GM04504 (cell line): ENCODE measurements at regions not wholly inside any gene's neighbourhood (a gene's known extent, or its start where the extent isn't known, plus 50 kb on each side); places are given as distances from the start of the nearest gene placed in this dataset.

Experiments used
- DNase-seq: peaks from one replicate; pipeline ENCODE4 v3.0.0-alpha.2; 2012; ENCODE audit warnings: low read depth

DNA sequence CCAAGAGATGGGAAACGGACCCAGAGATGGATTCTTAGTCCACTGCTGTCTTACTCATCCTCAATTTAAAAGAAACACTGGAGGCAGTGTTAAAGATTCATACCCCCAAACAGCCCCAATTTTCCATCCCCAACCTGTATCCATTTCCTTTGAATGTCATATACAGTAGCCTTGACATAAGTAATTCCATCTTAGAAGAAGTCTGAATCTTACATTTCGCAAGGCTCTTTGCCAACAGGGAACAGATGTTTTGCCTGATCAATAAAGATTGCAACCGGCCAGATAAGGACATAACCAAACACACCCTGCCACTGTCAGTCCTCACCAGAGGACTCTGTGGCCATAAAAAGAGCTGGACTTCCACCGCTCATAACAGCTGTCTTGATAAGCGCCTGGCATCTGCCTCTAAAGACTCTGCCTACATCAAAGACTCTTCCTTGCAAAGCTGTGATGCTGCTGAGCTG is 59.0 kb upstream of the MED9 start:
- DNase-seq = no peak

DNA sequence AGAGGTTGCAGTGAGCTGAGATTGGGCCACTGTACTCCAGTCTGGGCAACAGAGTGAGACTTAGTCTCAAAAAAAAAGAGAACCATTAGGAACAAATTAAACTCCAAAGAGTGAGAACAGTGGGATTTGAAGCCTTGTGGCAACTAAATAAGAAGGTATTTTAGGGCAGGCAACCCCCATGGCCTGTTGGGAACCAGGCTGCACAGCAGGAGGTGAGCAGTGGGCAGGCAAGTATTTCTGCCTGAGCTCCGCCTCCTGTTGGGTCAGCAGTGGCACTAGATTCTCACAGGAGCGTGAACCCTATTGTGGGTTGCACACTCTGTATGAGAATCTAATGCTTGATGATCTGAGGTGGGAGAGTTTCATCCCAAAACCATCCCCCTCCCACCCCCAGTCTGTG is 57.6 kb upstream of the MED9 start:
- DNase-seq = no peak

DNA sequence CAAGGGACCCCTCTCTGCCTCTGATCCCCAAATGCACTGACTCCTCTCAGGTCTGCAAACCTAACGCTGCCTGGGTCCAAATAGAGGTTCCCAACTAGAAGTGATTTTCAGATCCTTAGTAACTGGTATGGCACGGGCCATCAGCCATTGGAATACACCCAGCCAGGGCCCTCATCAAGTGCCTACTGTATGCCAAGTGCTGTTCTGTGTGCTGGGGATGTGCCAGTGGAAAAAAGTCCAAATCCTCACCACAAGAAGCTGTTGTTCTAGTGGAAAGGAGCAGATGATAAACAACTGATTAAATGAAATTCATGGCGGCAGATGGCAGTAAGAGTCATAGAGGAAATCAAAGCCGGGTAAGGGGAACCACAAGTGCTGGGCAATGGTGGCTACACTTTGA is 57.2 kb upstream of the MED9 start:
- DNase-seq = no peak

DNA sequence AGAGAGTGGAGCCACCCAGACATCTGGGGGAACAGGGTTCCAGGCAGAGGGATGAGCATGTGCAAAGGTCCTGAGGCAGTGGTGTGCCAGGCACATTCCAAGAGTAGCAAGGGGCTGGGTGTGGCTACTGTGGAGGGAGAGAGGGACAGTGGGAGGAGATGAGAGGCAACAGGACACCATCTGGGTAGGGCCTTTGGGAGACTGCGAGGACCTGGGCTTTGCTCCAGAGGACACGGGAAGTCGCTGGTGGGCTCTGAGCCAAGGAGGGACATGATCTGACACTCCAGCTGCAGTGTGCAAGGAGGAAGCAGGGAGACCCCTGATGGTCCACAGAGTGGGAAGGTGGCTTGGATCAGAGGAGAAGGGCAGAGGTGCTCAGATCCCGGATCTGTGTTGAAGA is 56.7 kb upstream of the MED9 start:
- DNase-seq = no peak

DNA sequence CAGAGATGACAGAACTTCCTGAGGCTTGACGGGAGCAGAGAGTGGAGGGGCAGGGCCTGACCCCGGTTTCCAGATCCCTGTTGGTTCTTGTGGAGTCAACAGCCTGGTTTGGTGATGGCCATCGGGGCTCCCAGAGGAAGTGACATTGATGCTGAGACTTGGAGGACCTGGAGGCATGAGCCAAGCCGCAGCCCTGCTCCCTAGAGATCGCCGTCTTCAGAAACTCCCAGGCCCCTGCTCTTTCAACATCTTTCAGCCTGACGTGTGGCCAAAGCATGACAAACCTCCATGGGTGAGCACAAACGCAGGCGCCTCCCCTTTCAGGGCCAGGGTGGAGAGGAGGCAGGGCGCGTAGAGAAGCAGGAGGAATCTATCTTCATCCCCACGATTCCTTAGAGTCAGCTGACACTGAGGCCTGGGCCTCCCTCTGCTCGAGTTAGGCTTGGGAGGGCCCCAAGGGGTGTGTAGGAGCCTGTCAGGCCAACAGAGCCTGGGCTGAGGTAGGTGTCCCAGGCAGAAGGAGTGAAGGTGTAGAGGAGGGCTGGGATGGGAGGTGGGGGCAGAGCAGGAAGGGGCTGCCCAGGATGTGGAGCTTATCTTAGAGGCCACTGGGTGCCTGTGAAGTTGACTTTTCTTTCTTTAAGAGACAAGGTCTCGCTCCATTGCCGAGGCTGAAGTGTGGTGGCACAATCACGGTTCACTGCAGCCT is 56.1 kb upstream of the MED9 start:
- DNase-seq = peak; percentile 83

DNA sequence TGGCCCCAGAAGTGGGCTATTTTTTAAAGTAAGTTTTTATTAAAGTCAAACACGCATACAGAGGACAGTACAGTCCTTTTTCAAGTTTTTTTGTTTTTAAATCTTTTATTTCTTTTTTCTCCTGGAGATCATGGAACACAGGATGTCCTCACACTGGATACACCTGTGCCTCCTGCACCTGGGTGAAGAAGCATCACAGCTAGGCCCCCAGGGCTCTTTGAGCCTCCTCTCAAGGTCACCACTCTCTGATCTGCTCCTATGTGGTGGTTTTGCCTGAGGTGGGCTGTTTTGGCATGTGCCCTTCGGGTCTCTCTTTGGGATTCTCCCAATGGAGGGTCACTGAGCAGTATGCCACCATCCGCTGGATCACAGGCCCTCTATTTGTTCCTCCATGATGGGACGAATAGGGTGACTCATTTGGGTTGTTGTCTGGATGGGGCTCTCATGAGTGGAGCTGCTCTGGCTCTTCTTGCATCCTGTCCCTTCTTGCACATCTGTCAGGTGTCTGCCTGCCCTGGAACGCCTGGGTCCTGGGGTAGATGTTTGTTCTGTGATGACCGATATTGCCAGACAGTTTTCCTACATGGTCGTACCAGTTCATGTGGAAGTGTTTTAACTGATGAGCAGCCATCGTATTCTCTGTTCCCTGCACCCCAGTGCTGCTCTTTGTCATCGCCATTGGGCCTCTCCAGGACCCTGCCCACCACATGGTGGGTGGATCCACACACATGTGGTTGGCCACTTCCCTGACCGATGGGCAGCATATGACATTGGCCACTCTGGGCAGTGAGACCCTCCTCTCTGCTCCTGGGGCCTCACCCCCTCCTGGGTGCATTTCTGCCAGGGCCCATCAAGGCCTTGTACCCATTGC is 55.2 kb upstream of the MED9 start:
- DNase-seq = no peak

DNA sequence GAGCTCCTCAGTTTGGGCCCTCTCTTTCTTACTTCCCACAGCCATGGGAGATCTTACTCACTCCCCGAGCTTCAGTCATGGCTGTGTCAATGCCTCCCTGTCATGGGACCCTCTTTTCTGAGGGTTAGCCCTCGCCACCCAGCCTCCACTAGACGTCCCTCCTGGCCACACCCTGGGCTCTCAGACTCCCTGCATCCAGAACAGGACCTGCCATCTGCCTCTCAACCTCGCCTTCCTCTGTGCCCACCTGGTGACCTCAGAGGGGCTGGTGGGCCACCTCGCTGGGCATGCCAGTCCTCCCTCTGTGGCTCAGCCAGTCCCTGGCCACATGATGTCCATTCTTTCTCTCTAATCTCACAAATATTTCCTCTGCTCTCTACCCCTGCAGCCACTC is 54.6 kb upstream of the MED9 start:
- no peak for DNase-seq

DNA sequence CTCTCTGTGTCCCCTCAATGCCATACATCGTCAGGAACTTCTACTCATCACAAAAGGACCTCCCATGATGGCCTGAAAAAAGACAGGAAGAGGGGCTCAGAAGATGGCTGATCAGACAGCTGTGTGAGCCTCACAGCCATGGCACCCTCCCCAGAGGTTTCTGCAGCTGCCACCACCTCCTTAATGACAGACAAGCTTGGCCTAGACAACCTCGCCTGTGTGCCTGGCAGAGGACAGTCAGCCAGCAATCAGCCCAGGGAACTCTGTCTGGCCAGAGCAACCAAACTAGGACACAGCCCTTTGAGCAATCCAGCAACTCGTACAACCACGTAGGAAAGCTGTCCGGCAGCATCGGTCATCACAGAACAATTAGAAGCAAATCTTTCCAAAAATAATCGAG is 54.2 kb upstream of the MED9 start:
- DNase-seq = no peak

DNA sequence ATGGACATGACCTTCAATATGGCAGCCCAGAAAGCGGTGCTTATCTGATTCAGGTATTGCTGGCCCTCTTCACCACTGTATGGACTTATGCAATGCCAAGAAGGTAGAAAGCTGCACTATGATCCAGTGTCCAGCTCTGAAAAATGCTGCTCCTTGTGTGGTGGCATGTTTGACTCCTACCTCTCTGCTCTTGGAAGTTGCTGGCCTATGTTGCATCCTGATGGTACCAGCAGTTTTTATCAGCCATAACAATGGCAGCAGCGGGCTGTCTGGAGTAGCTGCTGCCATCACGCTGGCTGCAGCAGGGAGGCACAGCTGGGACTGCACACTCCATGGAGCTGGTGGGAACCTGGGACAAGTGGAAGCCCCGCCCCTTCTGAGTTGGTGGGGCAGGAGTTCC is 53.1 kb upstream of the MED9 start:
- DNase-seq = no peak

DNA sequence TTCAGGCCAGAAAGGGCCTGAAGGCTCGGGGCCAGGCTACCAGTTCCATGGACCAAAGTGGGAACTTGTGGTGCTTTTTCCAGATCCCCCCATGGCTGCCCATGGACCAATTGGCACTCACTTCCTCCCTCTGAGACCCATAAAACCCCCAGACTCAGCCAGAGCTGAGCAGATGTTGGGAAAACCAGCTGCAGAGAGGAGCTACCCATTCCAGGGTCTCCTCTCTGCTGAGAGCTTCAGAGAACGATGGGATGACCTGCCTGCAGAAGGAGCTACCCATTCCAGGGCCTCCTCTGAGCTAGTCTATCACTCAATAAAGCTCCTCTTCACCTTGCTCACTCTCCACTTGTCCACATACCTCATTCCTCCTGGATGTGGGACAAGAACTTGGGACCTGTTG is 52.2 kb upstream of the MED9 start:
- DNase-seq = no peak

DNA sequence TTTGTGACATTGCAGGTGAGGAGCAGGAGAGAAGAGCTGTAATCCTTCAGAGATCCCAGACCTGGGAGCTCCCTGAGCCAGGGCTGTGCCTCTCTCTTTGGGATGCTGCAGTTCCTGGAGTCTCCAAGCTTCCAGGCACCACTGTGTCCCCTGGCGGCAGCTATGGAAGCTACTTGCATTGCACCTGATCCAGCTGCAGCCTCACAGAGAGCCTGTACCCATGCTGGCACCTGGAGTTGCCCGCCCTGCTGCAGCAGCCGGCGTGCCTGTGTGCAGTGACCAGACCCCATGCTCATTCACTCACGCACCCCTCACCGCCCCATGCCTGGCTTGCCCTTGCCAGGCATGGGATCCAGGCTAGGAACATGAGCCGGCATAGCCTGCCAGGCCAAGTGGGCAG is 51.8 kb upstream of the MED9 start:
- no peak for DNase-seq

DNA sequence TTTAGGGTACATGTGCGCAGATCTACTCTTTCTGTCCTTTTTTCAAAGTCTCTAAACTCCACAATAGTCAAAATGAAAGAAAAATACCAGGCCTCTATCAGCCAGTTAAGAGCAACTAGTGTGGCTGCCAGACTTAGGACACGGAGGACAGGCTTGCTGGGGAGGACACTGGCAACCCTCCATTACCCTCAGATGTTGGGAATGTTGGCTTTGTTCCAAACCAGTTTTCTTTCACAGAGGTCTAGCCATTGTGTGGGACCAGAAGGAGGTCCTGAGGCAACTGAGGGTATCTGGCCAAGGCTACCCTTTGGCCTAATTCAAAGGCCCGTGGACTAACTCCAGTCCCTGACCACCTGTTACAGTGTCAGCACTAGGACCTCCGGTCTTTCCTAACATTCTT is 51.2 kb upstream of the MED9 start:
- no peak for DNase-seq

DNA sequence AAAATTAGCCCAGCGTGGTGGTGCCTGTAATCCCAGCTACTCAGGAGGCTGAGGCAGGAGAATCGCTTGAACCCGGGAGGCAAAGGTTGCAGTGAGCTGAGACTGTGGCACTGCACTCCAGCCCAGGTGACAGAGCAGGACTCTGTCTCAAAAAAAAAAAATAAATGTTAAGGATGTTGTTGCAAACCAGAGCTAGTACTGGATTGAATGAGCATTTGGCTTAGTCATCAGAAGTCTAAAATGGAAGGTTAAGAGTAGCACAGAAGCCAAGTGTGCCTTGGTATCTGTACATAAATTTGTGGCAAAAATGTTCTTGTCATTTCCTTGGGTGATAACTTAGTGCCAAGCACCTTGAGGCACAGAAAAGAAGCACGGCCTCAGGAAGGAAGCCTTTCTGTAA is 50.6 kb upstream of the MED9 start:
- no peak for DNase-seq
